ENCODE measurements at regions not wholly inside any gene's neighbourhood (a gene's known extent, or its start where the extent isn't known, plus 50 kb on each side); places are given as distances from the start of the nearest gene placed in this dataset.

- H3K4me1 ChIP-seq (ENCODE audit: control insufficient read depth, insufficient read depth, low read length) = no peaks in the 10 kb centered on the region
- no peak for DNase-seq
- no peaks in the 10 kb centered on the region for H3K9me3 ChIP-seq (ENCODE audit: control insufficient read depth, low read depth, low read length)
- H3K27ac ChIP-seq (ENCODE audit: low read length) = no peak overlapping the region
- WGBS (ENCODE audit: insufficient coverage, low lambda C conversion rate) = no CpG with 5 or more reads among the region's 2 CpGs
- no peak overlapping the region for H3K4me3 ChIP-seq (ENCODE audit: low read length)
- no peaks in the 10 kb centered on the region for H3K36me3 ChIP-seq (ENCODE audit: control insufficient read depth, insufficient read depth, low read length)
- H3K27me3 ChIP-seq (ENCODE audit: control insufficient read depth, insufficient read depth, low read length) = no peaks in the 10 kb centered on the region
Observed at GRCh38 chr2:18406219-18406618, 154.2 kb downstream of the RDH14 start.

GRCh38 chr2:18404708-18405107, 155.7 kb downstream of the RDH14 start:
- Histone ChIP-seq H3K27me3 (ENCODE audit: control insufficient read depth, insufficient read depth, low read length) (no peaks in the 10 kb centered on the region), H3K36me3 (ENCODE audit: control insufficient read depth, insufficient read depth, low read length) (no peaks in the 10 kb centered on the region), H3K4me3 (ENCODE audit: low read length) (no peak overlapping the region), H3K4me1 (ENCODE audit: control insufficient read depth, insufficient read depth, low read length) (no peaks in the 10 kb centered on the region), H3K9me3 (ENCODE audit: control insufficient read depth, low read depth, low read length) (no peaks in the 10 kb centered on the region), H3K27ac (ENCODE audit: low read length) (no peak overlapping the region)
- no peak for DNase-seq
- WGBS (ENCODE audit: insufficient coverage, low lambda C conversion rate) = 56% methylated on average over 1 of the region's 5 CpGs

DNA sequence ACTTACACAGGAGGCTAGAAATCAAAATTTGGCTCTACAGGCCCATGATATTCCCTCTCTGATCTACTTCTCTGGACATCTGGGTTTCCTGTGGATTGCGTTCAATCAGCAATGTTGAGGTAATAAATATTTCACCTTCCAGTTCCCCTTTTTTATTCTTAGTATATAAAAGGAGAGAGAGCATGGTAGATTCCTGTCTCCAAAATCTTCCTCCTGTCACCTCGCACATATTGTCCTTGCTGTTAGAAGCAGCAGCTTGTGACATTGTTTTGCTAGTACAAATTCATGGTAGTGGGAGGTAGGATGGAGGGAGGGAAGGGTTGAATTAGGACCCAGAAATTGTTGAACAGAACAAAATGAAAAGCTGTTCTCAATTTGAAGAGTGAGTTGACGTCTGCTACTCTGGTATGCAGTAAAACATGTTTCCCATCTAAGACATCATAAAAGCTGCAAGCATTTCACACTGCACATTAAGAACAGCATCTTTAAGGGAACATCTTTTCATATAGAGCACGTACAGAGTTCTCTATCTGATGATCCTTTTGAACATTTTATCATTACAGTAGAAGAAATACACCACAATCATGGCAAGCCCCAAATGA, 156.4 kb downstream of the RDH14 start:
- DNase-seq = no peak
- Histone ChIP-seq H3K27me3 (ENCODE audit: control insufficient read depth, insufficient read depth, low read length) (no peaks in the 10 kb centered on the region), H3K27ac (ENCODE audit: low read length) (no peak overlapping the region), H3K4me3 (ENCODE audit: low read length) (no peak overlapping the region), H3K9me3 (ENCODE audit: control insufficient read depth, low read depth, low read length) (no peaks in the 10 kb centered on the region), H3K4me1 (ENCODE audit: control insufficient read depth, insufficient read depth, low read length) (no peaks in the 10 kb centered on the region), H3K36me3 (ENCODE audit: control insufficient read depth, insufficient read depth, low read length) (no peaks in the 10 kb centered on the region)
- no CpG with 5 or more reads among the region's 4 CpGs for WGBS (ENCODE audit: insufficient coverage, low lambda C conversion rate)

GRCh38 chr2:18402831-18403230, 157.6 kb downstream of the RDH14 start:
- no peak for DNase-seq
- Histone ChIP-seq H3K27ac (ENCODE audit: low read length) (no peak overlapping the region), H3K4me3 (ENCODE audit: low read length) (no peak overlapping the region), H3K27me3 (ENCODE audit: control insufficient read depth, insufficient read depth, low read length) (no peaks in the 10 kb centered on the region), H3K4me1 (ENCODE audit: control insufficient read depth, insufficient read depth, low read length) (no peaks in the 10 kb centered on the region), H3K9me3 (ENCODE audit: control insufficient read depth, low read depth, low read length) (no peaks in the 10 kb centered on the region), H3K36me3 (ENCODE audit: control insufficient read depth, insufficient read depth, low read length) (no peaks in the 10 kb centered on the region)
- WGBS (ENCODE audit: insufficient coverage, low lambda C conversion rate) = 57% methylated on average over 1 of the region's 2 CpGs

GRCh38 chr2:18401471-18401870, 159.0 kb downstream of the RDH14 start:
- Histone ChIP-seq H3K9me3 (ENCODE audit: control insufficient read depth, low read depth, low read length) (no peaks in the 10 kb centered on the region), H3K27ac (ENCODE audit: low read length) (no peak overlapping the region), H3K36me3 (ENCODE audit: control insufficient read depth, insufficient read depth, low read length) (no peaks in the 10 kb centered on the region), H3K27me3 (ENCODE audit: control insufficient read depth, insufficient read depth, low read length) (no peaks in the 10 kb centered on the region), H3K4me1 (ENCODE audit: control insufficient read depth, insufficient read depth, low read length) (no peaks in the 10 kb centered on the region), H3K4me3 (ENCODE audit: low read length) (no peak overlapping the region)
- no CpG with 5 or more reads among the region's 4 CpGs for WGBS (ENCODE audit: insufficient coverage, low lambda C conversion rate)
- no peak for DNase-seq

DNA sequence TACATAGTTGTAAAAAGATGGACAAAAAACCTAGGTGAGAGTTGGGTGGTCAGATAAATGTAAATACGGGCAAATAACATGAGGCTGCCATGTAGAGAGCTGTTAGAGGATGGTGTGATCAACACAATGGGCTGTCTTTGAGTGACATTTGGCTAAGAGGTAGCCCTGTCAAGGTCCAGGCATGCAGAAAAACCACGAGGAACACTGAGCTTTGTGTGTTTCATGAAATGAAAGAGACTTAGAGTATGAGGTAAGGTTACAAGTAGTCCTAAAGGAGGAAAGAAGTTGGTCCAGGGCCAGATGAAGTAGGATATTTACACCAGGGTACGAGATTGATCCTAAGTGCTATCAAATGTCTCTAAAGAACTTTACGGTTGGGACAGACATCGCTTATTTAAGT, 160.9 kb downstream of the RDH14 start:
- 91% methylated on average over 4 of the region's 5 CpGs for WGBS (ENCODE audit: insufficient coverage, low lambda C conversion rate)
- Histone ChIP-seq H3K27ac (ENCODE audit: low read length) (no peak overlapping the region), H3K4me1 (ENCODE audit: control insufficient read depth, insufficient read depth, low read length) (no peaks in the 10 kb centered on the region), H3K9me3 (ENCODE audit: control insufficient read depth, low read depth, low read length) (no peaks in the 10 kb centered on the region), H3K27me3 (ENCODE audit: control insufficient read depth, insufficient read depth, low read length) (no peaks in the 10 kb centered on the region), H3K36me3 (ENCODE audit: control insufficient read depth, insufficient read depth, low read length) (no peaks in the 10 kb centered on the region), H3K4me3 (ENCODE audit: low read length) (no peak overlapping the region)
- DNase-seq = no peak

DNA sequence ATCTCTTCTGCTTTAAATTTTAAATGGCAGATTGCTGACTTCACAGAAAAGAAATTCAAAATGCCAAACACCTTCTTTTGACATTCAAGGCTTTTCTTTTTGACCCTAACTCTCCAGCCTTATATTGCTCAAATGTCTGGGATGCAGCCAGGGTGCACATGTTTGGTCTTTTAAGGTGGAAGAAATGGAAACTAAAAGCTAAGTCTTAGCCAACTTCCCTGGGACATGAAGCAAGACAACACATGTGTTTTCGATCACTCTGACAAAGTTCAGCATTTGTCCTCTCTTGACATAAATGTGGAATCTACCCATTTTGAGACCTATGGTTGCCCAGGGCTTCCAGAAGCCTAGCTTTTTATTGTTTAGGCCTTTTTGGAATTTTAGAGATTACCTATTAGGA, 161.6 kb downstream of the RDH14 start:
- no CpG with 5 or more reads among the region's 1 CpG for WGBS (ENCODE audit: insufficient coverage, low lambda C conversion rate)
- no peak overlapping the region for H3K4me3 ChIP-seq (ENCODE audit: low read length)
- H3K36me3 ChIP-seq (ENCODE audit: control insufficient read depth, insufficient read depth, low read length) = no peaks in the 10 kb centered on the region
- no peak for DNase-seq
- H3K27ac ChIP-seq (ENCODE audit: low read length) = no peak overlapping the region
- H3K9me3 ChIP-seq (ENCODE audit: control insufficient read depth, low read depth, low read length) = no peaks in the 10 kb centered on the region
- H3K4me1 ChIP-seq (ENCODE audit: control insufficient read depth, insufficient read depth, low read length) = no peaks in the 10 kb centered on the region
- no peaks in the 10 kb centered on the region for H3K27me3 ChIP-seq (ENCODE audit: control insufficient read depth, insufficient read depth, low read length)

DNA sequence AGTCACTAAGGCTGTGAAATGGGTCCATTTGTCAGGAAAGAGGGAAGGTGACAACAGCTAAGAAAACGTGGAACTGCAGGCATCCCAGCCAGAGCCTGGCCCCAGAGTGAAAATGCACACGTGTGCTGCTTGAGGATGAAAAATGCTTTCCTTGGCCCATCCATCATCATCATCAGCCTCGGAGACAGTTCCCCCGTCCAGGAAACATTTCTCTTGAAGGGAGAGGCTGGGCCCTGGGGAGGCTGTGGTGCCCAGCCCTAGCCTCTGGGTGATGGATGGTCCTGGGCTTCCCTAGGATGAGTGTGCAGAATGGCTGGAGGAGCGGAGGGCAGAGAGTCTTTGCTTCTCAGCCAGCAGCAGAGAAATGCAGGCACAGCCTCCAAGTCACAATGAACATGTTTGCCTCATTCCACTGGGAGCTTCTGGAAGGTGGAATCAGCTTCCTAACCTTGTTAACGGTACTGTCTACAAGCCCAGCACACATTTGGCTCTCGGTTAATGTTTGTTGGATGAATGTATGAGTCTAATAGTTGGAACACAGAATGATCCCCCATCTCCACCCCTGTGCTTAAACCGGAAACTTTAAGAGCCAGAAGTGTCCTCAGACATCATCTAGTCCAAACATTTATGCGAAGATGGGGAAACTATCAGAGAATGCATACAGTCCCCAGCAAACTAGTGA, 164.0 kb downstream of the RDH14 start:
- Histone ChIP-seq H3K27me3 (ENCODE audit: control insufficient read depth, insufficient read depth, low read length) (no peaks in the 10 kb centered on the region), H3K9me3 (ENCODE audit: control insufficient read depth, low read depth, low read length) (no peaks in the 10 kb centered on the region), H3K36me3 (ENCODE audit: control insufficient read depth, insufficient read depth, low read length) (no peaks in the 10 kb centered on the region), H3K27ac (ENCODE audit: low read length) (no peak overlapping the region), H3K4me3 (ENCODE audit: low read length) (no peak overlapping the region), H3K4me1 (ENCODE audit: control insufficient read depth, insufficient read depth, low read length) (no peaks in the 10 kb centered on the region)
- 100% methylated on average over 1 of the region's 9 CpGs for WGBS (ENCODE audit: insufficient coverage, low lambda C conversion rate)
- no peak for DNase-seq

DNA sequence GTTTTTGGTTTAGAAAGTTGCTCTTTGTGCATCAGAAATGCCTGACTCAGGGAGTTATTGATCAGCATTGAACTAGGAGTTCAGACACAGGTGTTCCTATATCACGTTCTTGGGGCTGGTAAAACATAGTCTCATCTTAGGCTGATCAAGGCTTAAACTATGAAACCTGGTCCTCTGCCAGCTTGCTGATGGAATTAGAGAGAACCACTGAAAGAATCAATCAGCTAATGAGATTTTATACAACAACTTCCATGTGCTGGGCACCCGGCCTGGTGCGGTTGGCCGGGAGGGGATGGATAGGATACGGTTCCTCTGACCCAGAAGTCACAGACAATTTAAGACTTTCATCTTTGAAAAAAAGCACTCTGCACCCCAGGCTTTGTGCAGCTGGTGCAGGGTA, 164.9 kb downstream of the RDH14 start:
- no peaks in the 10 kb centered on the region for H3K9me3 ChIP-seq (ENCODE audit: control insufficient read depth, low read depth, low read length)

DNA sequence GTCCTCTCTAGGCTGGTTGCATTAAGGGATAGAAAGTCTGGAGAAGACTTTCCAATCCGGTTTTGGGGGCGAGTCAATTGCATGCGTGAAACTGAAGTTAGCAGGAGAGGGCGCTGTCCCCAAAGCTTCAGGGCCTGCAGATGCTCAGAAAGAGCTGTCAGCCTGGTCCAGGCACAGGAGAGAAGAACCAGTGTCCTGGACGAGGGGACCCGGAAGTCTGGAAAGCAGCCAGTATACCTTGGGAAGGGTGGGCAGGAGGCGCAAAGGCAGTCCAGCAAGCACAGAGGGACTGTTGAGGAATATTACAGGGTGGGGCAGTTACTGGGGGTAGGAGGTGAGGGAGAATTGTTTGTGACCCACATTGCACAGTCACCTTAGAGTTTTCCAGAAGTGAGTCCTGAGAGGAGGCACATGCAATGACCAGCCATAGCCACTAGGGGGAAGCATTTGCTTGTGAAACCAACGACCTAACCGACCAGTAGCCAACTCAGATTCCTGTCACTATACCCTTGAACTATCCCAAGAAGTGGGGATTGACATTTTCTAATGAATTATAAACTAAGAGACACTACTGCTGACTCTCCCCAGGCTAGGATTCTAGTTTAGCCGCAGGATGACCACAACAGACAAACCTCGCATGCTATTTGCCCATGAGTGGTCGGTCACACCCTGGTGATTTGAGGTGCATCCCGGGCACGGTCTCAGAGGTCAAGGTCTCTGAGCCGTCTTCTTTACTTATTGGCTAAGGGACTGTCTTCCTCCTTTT, 172.8 kb downstream of the RDH14 start:
- Histone ChIP-seq H3K27me3 (ENCODE audit: control insufficient read depth, insufficient read depth, low read length) (no peaks in the 10 kb centered on the region), H3K27ac (ENCODE audit: low read length) (no peak overlapping the region), H3K36me3 (ENCODE audit: control insufficient read depth, insufficient read depth, low read length) (no peaks in the 10 kb centered on the region), H3K4me3 (ENCODE audit: low read length) (no peak overlapping the region), H3K9me3 (ENCODE audit: control insufficient read depth, low read depth, low read length) (no peaks in the 10 kb centered on the region), H3K4me1 (ENCODE audit: control insufficient read depth, insufficient read depth, low read length) (peaks cover 3% of the 10 kb centered on the region)
- peak; percentile 54 to 62 for DNase-seq
- no CpG with 5 or more reads among the region's 15 CpGs for WGBS (ENCODE audit: insufficient coverage, low lambda C conversion rate)

More for the DNA sequence above, 164.9 kb downstream of the RDH14 start:
- Histone ChIP-seq H3K27ac (ENCODE audit: low read length) (no peak overlapping the region), H3K27me3 (ENCODE audit: control insufficient read depth, insufficient read depth, low read length) (no peaks in the 10 kb centered on the region), H3K36me3 (ENCODE audit: control insufficient read depth, insufficient read depth, low read length) (no peaks in the 10 kb centered on the region), H3K4me1 (ENCODE audit: control insufficient read depth, insufficient read depth, low read length) (no peaks in the 10 kb centered on the region), H3K4me3 (ENCODE audit: low read length) (no peak overlapping the region)
- no peak for DNase-seq
- 63% methylated on average over 2 of the region's 5 CpGs for whole genome bisulfite sequencing (ENCODE audit: insufficient coverage, low lambda C conversion rate)

Data from large intestine (tissue), 3 donors.